GM12878 (cell line): ENCODE measurements at regions not wholly inside any gene's neighbourhood (a gene's known extent, or its start where the extent isn't known, plus 50 kb on each side); places are given as distances from the start of the nearest gene placed in this dataset.

Experiments
- ATAC-seq: fragments of 200-7000 bp; cut with Tn5 transposase; 3 replicates; pipeline ENCODE4 v1.9.1; 2020; ENCODE audit warnings: mild to moderate bottlenecking, moderate library complexity
- BruUV-seq: library from RNA; stranded (reverse); fragments of 400-500 nt; replicated peaks from 2 replicates; lab custom pipeline; 2021; lab: Mats Ljungman, UMichigan
- CTCF ChIA-PET: fragments of 300-600 bp; sonication (Branson Sonifier 250); formaldehyde crosslinking; extraction: SDS; loops from one replicate; lab custom pipeline; 2021; ENCODE audit warnings: inconsistent platforms; lab: Yijun Ruan, JAX
- POLR2A ChIA-PET: fragments of 350-600 bp; formaldehyde crosslinking; extraction: SDS; loops from one replicate; lab custom pipeline; 2021; ENCODE audit warnings: inconsistent platforms; lab: Charles Lee
- RAD21 ChIA-PET: fragments of 300-600 bp; sonication (Branson Sonifier 250); formaldehyde crosslinking; loops from one replicate; lab custom pipeline; 2023; ENCODE audit warnings: antibody characterized with exemption; ENCODE audit not compliant: unreplicated experiment; lab: Charles Lee
- SMC1A ChIA-PET: fragments of 300-600 bp; sonication (Branson Sonifier 250); formaldehyde crosslinking; loops from one replicate; lab custom pipeline; 2023; ENCODE audit not compliant: unreplicated experiment, uncharacterized antibody; lab: Charles Lee
- DNase-seq: peaks from one replicate; pipeline ENCODE4 v3.0.0-alpha.2; 2011; ENCODE audit warnings: low read depth, low spot score
- FAIRE-seq: peaks from 3 replicates; lab custom pipeline; 2011; peaks lifted over from hg19 to GRCh38; lab: Jason Lieb, UNC
- H2AFZ ChIP-seq: 2 replicates; pipeline ENCODE4 v1.6.0; 2011; ENCODE audit warnings: low read depth, low read length, control low read depth; ENCODE audit not compliant: control insufficient read depth
- H3K27ac ChIP-seq: 2 replicates; pipeline ENCODE4 v1.5.1; 2011; ENCODE audit warnings: control low read depth; ENCODE audit not compliant: control insufficient read depth, insufficient read depth
- H3K27me3 ChIP-seq, 2 experiments: replicated peaks in 1 of 2; 2 replicates each; pipeline versions ENCODE4 v1.6.0 to v1.6.1; 2011; ENCODE audit warnings: low read length in 1 of 2; ENCODE audit not compliant: control insufficient read depth in 2 of 2, insufficient read depth in 2 of 2
- H3K36me3 ChIP-seq, 2 experiments: 2 replicates each; pipeline ENCODE4 v1.5.1; 2011; ENCODE audit warnings: low read length in 1 of 2; ENCODE audit not compliant: control insufficient read depth in 2 of 2, insufficient read depth in 2 of 2
- H3K4me1 ChIP-seq: 2 replicates; pipeline ENCODE4 v1.6.1; 2011; ENCODE audit warnings: mild to moderate bottlenecking, low read length, moderate library complexity, mixed read lengths; ENCODE audit not compliant: control insufficient read depth, insufficient read depth
- H3K4me2 ChIP-seq: 2 replicates; pipeline ENCODE4 v1.6.0; 2011; ENCODE audit warnings: control low read depth; ENCODE audit not compliant: control insufficient read depth, insufficient read depth
- H3K4me3 ChIP-seq: fragments of 200-600 bp; sonication (generic); 2 replicates; pipeline ENCODE4 v1.5.1; 2016
- H3K79me2 ChIP-seq: 2 replicates; pipeline ENCODE4 v1.6.0; 2011; ENCODE audit warnings: low read length; ENCODE audit not compliant: control insufficient read depth, insufficient read depth
- H3K9ac ChIP-seq: 2 replicates; pipeline ENCODE4 v1.8.0; 2011; ENCODE audit warnings: low read length, control low read depth, mixed read lengths; ENCODE audit not compliant: control insufficient read depth, insufficient read depth
- H3K9me3 ChIP-seq: replicated peaks from 3 replicates; pipeline ENCODE4 v1.5.1; 2011; ENCODE audit warnings: mild to moderate bottlenecking, low read length; ENCODE audit not compliant: control insufficient read depth, insufficient read depth
- H4K20me1 ChIP-seq: 2 replicates; pipeline ENCODE4 v1.6.0; 2011; ENCODE audit not compliant: control insufficient read depth, insufficient read depth
- BCLAF1 ChIP-seq: fragments of 450-650 bp; IDR thresholded peaks from 2 replicates; pipeline ENCODE4 v1.6.1; 2017; ENCODE audit warnings: antibody characterized with exemption, mild to moderate bottlenecking, moderate library complexity
- EP300 ChIP-seq, 2 experiments: fragments of 150-350 bp in 1 of 2; IDR thresholded peaks; 2 replicates each; pipeline ENCODE4 v1.6.1; 2011 to 2012; ENCODE audit warnings: low read depth in 2 of 2, low read length in 2 of 2, borderline replicate concordance in 1 of 2, improper control_type of control experiment in 1 of 2, inconsistent platforms in 1 of 2; ENCODE audit not compliant: control insufficient read depth in 1 of 2
- IRF4 ChIP-seq: IDR thresholded peaks from 2 replicates; pipeline ENCODE4 v1.6.1; 2011; ENCODE audit warnings: low read depth, low read length
- IRF5 ChIP-seq: fragments of 450-650 bp; IDR thresholded peaks from 2 replicates; pipeline ENCODE4 v1.6.1; 2017; ENCODE audit warnings: borderline replicate concordance
- KLF5 ChIP-seq: fragments of 450-650 bp; IDR thresholded peaks from 2 replicates; pipeline ENCODE4 v1.6.1; 2014; ENCODE audit warnings: mild to moderate bottlenecking; ENCODE audit not compliant: partially characterized antibody
- MYB ChIP-seq: fragments of 150-350 bp; IDR thresholded peaks from 2 replicates; pipeline ENCODE4 v1.6.1; 2014; ENCODE audit warnings: mild to moderate bottlenecking, low read depth, low read length, borderline replicate concordance
- NFIC ChIP-seq: IDR thresholded peaks from 2 replicates; pipeline ENCODE4 v1.6.1; 2012; ENCODE audit warnings: low read depth, mild to moderate bottlenecking, inconsistent platforms, low read length, moderate library complexity
- NFYA ChIP-seq: IDR thresholded peaks from 2 replicates; pipeline ENCODE4 v1.6.1; 2011; ENCODE audit warnings: low read depth, mild to moderate bottlenecking, low read length, improper control_type of control experiment, borderline replicate concordance
- PAX5 ChIP-seq: IDR thresholded peaks from 2 replicates; pipeline ENCODE4 v1.6.1; 2011; ENCODE audit warnings: low read depth, low read length, borderline replicate concordance
- PRDM15 ChIP-seq: fragments of 450-650 bp; formaldehyde crosslinking; IDR thresholded peaks from 2 replicates; pipeline ENCODE4 v1.4.0; 2020; ENCODE audit warnings: mild to moderate bottlenecking, moderate library complexity
- RAD51 ChIP-seq: fragments of 450-650 bp; IDR thresholded peaks from 2 replicates; pipeline ENCODE4 v1.6.1; 2016; ENCODE audit warnings: moderate library complexity, mild to moderate bottlenecking, inconsistent platforms
- SMC3 ChIP-seq: IDR thresholded peaks from 2 replicates; pipeline ENCODE4 v1.6.1; 2011; ENCODE audit warnings: low read length, improper control_type of control experiment, borderline replicate concordance
- WGBS: methylation state at CpG from one replicate; pipeline ENCODE4 v1.1.6; 2016; ENCODE audit warnings: low lambda C conversion rate; ENCODE audit not compliant: insufficient replicate concordance, insufficient coverage; ENCODE audit errors: missing lambda C conversion rate; 5-methylcytosine and 5-hydroxymethylcytosine counted together
- in situ Hi-C: fragments of 300-500 bp; cut with MboI; formaldehyde crosslinking; loops from 9 replicates; pipeline ENCODE4 v1.14.3; 2018; ENCODE audit warnings: mixed read lengths
- intact Hi-C: fragments of 100-400 bp; cut with micrococcal nuclease; formaldehyde crosslinking; loops from one replicate; pipeline ENCODE4 v1.14.2; 2022; ENCODE audit not compliant: unreplicated experiment

GRCh38 chr7:89507034-89507433 lies 647.2 kb upstream of the STEAP1 start (continued):
- TF ChIP-seq PRDM15 (CRISPR knock-in tag), result no peak

- WGBS, result 54% methylated on average over 1 of the region's 1 CpG
- Histone ChIP-seq H3K4me1 (no peaks in the 10 kb centered on the region), H4K20me1 (no peaks in the 10 kb centered on the region), H2AFZ (no peak overlapping the region), H3K79me2 (no peaks in the 10 kb centered on the region), H3K27me3 (no peaks in the 10 kb centered on the region), H3K9ac (no peak overlapping the region), H3K9me3 (no peaks in the 10 kb centered on the region), H3K4me3 (no peak overlapping the region), H3K36me3 (no peaks in the 10 kb centered on the region), H3K27ac (no peak overlapping the region), H3K4me2 (no peak overlapping the region)
- no TSS peak for BruUV-seq
- DNase-seq, result no peak
- intact Hi-C loops, result no loop called here
- FAIRE-seq, result no peak
- in situ Hi-C loops, result no loop called here
- ChIA-PET CTCF (no interaction called here), RAD21 (no interaction called here), SMC1A (no interaction called here), POLR2A (no interaction called here)
- no peak for ATAC-seq
- no peak for TF ChIP-seq NFIC
- TF ChIP-seq PAX5, result no peak
- no peak for TF ChIP-seq NFYA
- no peak for TF ChIP-seq BCLAF1
- TF ChIP-seq RAD51, result no peak
- TF ChIP-seq IRF4, result no peak
- TF ChIP-seq EP300 (IDR thresholded peaks at IDR 0.05; ENCODE audit: borderline replicate concordance in 1 of 2, control insufficient read depth in 1 of 2, low read depth in 2 of 2, low read length in 2 of 2), result no peak
- TF ChIP-seq KLF5, result no peak
- TF ChIP-seq IRF5, result no peak
- no peak for TF ChIP-seq MYB
- no peak for TF ChIP-seq SMC3
Observed at GRCh38 chr7:89511900-89512299, 642.4 kb upstream of the STEAP1 start.
